ENCODE measurements at regions not wholly inside any gene's neighbourhood (a gene's known extent, or its start where the extent isn't known, plus 50 kb on each side); places are given as distances from the start of the nearest gene placed in this dataset.
"Not testable (repeated sequence)": the region's sequence is repeated elsewhere in the genome, so short reads cannot be mapped to it uniquely, and the experiment has no call there.

GRCh38 chr7:156576216-156577058, 64.1 kb upstream of the RNF32 start:
- DNase-seq (ENCODE audit: low spot score in 2 of 2) = no peak
- Histone ChIP-seq H3K9me3 (peaks cover 5% of the 10 kb centered on the region), H3K27me3 (no peaks in the 10 kb centered on the region), H3K27ac (no peak overlapping the region), H3K4me1 (no peaks in the 10 kb centered on the region), H3K4me3 (no peak overlapping the region), H3K36me3 (no peaks in the 10 kb centered on the region)
- TF ChIP-seq CTCF (IDR thresholded peaks at IDR 0.05) (no peak), POLR2AphosphoS5 (IDR thresholded peaks at IDR 0.05) (no peak), EP300 (IDR thresholded peaks at IDR 0.05) (no peak), POLR2A (IDR thresholded peaks at IDR 0.05) (no peak)
- WGBS = 72% methylated on average over 20 of the region's 20 CpGs

GRCh38 chr7:156568258-156568657, 72.3 kb upstream of the RNF32 start:
- TF ChIP-seq EP300 (IDR thresholded peaks at IDR 0.05) = no peak
- no peak for TF ChIP-seq POLR2AphosphoS5 (IDR thresholded peaks at IDR 0.05)
- TF ChIP-seq CTCF (IDR thresholded peaks at IDR 0.05) = no peak
- no peak for TF ChIP-seq POLR2A (IDR thresholded peaks at IDR 0.05)
- no peak overlapping the region for H3K27ac ChIP-seq
- H3K4me1 ChIP-seq = no peaks in the 10 kb centered on the region
- no peak overlapping the region for H3K4me3 ChIP-seq
- WGBS = 60% methylated on average over 1 of the region's 1 CpG
- no peaks in the 10 kb centered on the region for H3K27me3 ChIP-seq
- H3K36me3 ChIP-seq = no peaks in the 10 kb centered on the region
- no peak for DNase-seq (ENCODE audit: low spot score in 2 of 2)
- H3K9me3 ChIP-seq = peaks cover 3% of the 10 kb centered on the region

GRCh38 chr7:156566812-156567549, 73.6 kb upstream of the RNF32 start:
- Histone ChIP-seq H3K27me3 (no peaks in the 10 kb centered on the region), H3K4me3 (no peak overlapping the region), H3K4me1 (no peaks in the 10 kb centered on the region), H3K27ac (no peak overlapping the region), H3K36me3 (no peaks in the 10 kb centered on the region), H3K9me3 (peaks cover 3% of the 10 kb centered on the region)
- DNase-seq (ENCODE audit: low spot score in 2 of 2) = no peak
- TF ChIP-seq POLR2A (IDR thresholded peaks at IDR 0.05) = no peak
- TF ChIP-seq CTCF (IDR thresholded peaks at IDR 0.05) = no peak
- 68% methylated on average over 8 of the region's 8 CpGs for WGBS

GRCh38 chr7:156565002-156565401, 75.6 kb upstream of the RNF32 start:
- not testable (repeated sequence) for H3K27me3 ChIP-seq; H3K27ac ChIP-seq; H3K4me1 ChIP-seq; H3K36me3 ChIP-seq; H3K4me3 ChIP-seq; DNase-seq (ENCODE audit: low spot score in 2 of 2); H3K9me3 ChIP-seq
- 86% methylated on average over 1 of the region's 1 CpG for WGBS

- no peak for DNase-seq (ENCODE audit: low spot score in 2 of 2)
- TF ChIP-seq CTCF (IDR thresholded peaks at IDR 0.05) (no peak), EP300 (IDR thresholded peaks at IDR 0.05) (no peak), POLR2A (IDR thresholded peaks at IDR 0.05) (no peak), POLR2AphosphoS5 (IDR thresholded peaks at IDR 0.05) (no peak)
- Histone ChIP-seq H3K27me3 (no peaks in the 10 kb centered on the region), H3K4me1 (no peaks in the 10 kb centered on the region), H3K4me3 (no peak overlapping the region), H3K9me3 (peaks cover 3% of the 10 kb centered on the region), H3K36me3 (no peaks in the 10 kb centered on the region), H3K27ac (no peak overlapping the region)
- 67% methylated on average over 6 of the region's 6 CpGs for WGBS
These were observed 79.9 kb upstream of the RNF32 start for GRCh38 chr7:156560696-156561095.

Measured in suprapubic skin (tissue), 4 donors.